NCI-H82 (cell line): ENCODE measurements at regions not wholly inside any gene's neighbourhood (a gene's known extent, or its start where the extent isn't known, plus 50 kb on each side); places are given as distances from the start of the nearest gene placed in this dataset.
A peak's percentile ranks its signal among the peaks of the same experiment; 100 is the strongest.

ENCODE experiments used
- DNase-seq: peaks from one replicate; lab custom pipeline; 2025; lab: John Stamatoyannopoulos, UW

DNA sequence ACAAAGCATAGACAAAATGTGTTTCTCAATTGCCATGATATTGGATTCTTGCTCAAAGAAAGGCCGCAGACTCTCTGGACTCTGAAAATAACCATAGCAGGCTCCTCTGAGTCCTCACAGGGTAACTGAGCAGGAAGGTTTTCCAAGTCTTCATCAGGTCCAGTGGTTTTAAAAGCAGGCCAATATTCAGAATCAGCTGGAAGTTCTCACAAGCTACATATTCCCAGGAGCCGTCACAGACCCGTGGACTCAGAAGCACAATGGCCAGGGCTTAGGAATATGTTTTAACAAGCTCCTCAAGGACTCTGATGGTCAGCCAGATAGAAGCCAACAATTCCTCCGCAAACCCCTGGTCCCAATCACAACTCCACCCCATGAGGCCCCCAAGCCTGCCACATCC, 256.1 kb upstream of the ADAMTS9 start:
- no peak for DNase-seq

DNA sequence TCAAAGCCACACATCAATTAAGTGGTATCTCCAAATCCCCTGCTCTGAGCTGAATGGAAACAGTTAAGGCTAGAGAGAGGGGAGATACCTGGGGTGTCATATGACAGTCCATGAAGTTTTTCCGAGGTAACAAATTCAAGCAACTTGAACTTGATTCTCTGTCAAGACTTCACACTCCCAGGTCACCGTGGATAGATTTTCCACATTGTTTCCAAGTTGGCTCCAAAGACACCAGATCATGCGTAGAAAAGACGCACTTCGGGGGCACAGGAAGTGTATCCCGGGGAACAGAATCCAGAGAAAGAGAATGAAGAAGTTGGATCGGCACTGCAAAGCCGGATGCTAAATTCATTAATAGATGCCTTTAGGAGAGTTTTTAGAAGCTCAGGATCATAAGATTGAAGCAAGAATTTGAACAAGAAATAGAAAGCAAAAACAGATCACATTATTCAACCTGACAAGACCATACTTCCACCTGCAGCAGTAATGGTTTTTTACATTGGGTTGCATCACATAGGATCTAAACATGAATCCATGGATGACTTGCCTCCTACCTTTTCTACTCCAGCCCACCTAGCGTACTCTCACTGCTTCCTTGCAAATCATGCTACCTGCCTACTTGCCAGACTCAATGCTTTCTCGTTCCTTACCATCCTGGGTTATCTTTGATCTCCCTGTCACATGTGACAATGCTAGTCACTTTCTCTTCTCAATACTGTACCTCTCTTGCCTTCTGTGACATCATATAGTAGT, 253.0 kb upstream of the ADAMTS9 start:
- DNase-seq, result no peak

DNA sequence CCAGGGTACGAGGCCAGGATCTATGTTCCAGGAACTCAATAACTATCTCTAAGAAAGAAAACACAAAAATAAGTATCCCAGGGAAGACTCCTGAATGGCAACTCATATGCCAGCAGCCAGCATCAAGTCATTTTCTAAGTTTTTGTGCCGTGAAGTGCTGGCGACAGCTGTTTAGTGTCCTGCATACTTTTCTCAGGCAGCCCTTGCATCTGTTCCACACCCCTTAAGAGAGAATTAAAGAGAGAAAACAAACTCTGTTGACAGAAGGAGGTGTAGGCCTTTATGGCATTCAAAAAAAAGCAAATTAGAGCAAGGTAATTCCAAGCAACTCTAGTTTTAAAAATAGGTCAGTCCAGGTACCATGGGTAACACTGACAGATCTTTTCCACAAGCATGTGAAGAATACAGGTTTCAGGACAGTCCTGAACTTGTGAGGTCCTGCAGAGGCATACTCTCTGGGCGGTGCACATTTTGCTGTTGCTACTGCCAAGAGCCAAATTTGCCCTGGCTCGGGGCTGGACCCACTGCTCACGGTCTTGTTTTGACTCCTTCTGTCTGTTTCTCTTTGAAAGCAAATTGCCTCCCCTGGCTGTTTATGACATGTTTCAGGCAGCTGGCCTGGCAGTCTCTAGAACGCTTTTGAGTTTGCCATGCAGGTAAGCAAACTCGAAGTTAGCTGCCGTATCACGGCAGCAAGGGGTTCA, 252.1 kb upstream of the ADAMTS9 start:
- DNase-seq, result no peak

DNA sequence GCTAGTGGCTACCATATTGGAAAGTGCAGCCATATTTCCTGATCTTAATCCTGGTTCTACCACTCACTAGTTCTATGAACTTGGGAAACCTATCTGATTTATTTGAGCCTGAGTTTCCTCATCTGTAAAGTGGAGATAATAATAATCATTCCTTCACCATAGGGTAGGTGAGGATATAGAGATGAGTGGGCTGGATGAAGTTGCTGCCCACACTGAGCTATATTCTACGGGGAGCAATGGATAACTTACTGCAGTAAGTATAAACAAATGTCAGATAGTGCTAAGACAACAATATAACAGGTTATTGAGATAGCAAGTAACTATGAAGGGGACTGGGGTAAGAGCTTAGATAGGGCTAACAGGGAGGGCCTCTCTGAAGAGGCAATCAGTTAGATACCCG, 251.5 kb upstream of the ADAMTS9 start:
- DNase-seq, result no peak

DNA sequence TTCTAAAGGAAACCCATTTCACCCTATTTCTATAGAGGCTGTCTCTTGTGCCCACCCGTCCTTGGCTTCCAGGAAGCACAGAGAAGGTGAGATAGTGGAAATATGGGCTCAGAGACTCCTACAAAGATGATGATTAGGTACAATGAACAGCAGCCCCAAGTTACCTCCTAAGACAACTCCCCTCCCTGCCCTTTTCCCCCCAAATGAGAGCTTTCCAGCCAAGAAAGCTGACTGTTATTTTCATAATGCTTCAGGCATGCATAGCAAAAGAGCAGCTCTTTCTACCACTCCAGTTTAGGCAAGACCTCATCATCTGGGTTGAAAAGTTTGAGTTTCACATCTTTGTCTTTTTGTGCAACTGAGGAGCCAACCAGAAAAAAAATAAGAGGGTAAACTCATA, 248.8 kb upstream of the ADAMTS9 start:
- no peak for DNase-seq

DNA sequence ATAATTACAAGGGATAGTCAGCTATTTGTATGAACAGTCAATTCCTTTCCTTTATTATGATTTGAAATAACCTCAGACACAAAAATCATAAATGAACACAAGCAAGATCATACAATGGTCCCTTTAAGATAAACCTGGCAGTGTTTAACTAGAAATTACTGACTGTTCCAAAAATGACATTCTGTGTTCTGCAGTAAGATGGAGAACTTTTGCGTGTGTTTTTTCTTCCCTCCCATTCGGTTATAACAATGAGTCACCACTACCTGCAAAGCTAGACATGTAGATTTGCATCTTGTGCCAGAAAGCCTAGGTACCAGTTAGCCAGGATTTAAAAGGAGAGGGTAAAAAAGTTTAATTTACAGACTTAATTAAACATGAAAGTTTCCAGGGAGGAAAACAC, 248.2 kb upstream of the ADAMTS9 start:
- no peak for DNase-seq

DNA sequence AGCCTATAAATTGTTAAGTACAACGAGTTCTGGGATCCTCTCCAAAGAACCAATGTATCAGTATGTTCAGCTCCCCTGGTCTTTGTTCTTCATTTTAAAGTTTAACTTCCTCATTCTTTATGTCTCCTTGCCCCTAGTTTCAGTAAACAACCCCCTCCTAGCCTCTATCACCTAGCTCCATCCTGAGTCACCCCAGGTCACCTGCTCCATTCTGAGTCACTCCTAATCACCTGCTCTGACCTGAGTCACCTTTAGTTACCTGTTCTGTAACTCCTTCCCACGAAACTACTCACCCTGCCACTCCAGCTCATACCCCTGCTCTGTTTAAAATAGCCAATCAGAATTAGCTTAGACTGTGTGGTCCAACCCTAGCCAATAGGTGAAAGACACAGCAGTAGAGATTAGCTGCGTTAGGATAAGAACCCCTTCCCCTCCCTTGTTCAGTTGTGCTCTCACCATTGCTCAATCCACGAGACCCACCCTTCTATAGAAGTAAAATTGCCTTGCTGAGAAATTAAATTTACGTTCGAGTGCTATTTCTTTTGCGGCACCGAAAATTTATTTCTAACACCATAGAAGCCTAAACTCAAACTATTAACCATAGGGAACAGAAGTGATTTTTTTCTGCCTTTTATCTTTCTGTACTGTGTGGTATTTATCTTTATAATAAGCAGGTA, 245.0 kb upstream of the ADAMTS9 start:
- no peak for DNase-seq

DNA sequence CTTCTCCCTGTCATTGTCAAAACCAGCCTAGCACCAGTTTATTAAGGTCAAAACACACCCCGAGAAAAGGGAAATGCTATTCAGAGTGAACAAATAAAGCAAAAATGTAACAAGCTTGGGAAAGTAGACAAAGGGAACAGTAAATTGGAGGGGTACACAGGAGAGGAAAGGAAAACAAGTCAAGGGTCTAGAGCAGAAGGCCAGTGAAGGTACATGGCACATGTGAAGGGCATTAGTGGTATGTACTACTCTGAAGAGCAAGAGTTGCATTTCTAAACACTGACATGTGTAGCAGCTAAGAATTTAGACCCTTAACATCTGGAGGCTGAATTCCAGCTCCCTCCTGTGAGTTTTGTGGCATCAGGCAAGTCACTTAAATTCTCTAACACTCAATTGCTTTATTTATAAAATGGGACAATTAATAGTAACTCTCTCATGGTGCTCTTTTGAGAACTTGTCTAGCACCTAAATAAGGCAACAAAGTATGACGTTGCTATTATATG, 244.3 kb upstream of the ADAMTS9 start:
- DNase-seq, result no peak

DNA sequence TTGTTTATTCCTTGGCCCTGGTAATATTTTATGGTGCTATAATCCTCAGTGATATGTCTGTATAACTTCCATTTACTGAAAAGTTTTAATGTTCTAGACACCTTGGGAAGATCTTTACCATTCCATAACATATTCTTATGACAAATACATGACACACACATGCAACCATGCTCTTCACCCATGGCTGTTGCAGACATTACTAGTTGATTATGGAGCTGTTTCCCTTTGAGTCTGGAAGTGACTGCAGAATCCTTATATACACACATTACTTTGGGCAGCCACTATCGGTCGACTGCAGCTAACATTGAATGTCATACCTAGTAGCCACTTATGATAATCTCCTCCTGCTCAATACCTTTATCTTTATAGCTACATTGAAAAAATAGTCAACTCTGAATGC, 243.1 kb upstream of the ADAMTS9 start:
- no peak for DNase-seq

DNA sequence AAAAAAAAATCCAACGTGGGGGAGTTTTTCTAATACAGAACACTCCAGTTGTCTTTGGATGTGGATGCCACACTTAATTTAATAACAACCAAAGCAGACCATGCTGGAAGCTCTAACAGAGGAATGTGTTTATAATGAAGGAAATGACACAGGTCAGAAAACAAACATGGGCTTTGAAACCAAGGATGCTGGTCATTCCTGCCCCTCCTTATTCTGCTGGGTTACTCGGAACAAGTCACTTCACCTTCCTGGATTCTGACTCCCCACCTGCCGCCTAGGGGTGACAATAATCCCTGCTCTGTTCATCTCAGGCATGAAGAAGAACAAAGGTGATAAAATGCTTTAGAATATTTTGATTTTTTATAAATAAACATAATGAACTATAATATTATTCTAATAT, 240.9 kb upstream of the ADAMTS9 start:
- no peak for DNase-seq

DNA sequence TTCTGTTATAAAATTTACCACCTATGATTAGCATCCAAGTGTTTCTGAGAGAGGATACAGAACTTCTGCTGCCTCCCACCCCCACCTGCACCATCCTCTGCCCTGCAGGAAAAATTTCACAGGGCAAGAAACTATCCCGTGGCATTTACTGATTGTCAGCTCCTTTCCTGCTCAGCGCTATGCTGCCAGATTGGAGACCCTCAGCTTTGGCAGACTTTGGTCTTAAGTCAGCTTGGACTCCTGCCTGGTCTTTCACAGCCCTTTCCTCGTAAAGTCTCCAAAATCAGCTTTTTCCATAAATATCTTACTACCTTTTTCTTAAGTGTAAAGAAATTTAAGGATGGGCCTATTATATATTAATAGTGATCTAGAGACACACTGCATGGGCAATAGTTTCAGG, 239.9 kb upstream of the ADAMTS9 start:
- DNase-seq, result no peak

DNA sequence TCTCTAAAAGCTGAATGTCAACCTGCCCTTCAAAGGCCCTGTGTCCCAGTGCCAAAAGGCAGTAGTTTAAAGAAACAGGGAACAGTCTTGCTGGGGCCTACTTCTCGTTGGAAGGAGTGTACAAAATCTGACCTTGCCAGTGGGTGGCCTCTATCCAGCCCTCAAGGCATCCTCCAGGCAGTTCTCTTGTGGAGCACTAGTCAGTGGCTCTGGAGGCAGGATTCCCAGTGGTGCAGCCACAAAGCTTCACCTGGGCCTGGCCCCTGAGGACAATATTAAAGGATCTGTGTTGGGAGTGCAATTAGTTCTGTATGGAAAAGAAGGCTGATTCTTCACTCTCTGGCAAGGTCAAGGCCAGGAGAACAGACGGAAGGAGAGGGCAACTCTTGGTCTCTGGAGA, 237.8 kb upstream of the ADAMTS9 start:
- no peak for DNase-seq

DNA sequence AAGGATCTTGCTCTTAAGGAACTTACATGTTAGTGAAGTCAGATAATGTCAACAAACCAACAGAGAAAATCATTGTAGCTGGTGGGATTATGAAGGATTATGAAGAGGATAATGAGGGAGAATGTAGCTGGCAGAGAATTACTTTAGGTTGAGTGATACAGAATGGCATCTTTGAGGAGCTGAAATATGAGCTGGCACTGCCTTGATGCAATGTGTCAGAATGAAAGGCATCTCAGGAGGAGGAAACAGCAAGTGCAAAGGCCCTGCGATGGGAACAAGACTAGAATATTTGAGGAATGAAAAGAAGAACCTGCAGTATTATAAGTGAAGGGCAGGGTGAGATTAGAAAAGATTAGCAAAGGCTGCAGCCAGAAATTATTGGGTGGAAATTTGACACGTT, 237.2 kb upstream of the ADAMTS9 start:
- DNase-seq, result peak; percentile 51

DNA sequence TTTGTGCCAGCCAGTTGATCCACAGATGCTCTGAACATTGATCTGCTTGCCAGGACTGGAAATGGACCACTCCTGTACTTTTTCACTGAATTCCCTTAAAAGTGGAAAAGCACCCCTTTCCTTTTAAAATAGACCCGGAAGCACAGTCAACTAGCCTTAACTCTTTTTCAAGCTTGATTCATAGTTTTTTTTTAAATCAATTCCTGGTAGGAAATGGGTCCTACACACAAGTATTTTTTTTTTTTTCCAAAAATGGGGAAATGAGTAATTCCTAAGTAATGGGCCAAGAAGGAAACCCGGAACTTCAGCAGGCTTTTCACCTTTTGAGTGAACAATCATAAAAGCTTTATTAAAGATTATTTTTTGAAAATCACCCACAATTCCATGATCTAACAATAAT, 234.4 kb upstream of the ADAMTS9 start:
- DNase-seq, result no peak

DNA sequence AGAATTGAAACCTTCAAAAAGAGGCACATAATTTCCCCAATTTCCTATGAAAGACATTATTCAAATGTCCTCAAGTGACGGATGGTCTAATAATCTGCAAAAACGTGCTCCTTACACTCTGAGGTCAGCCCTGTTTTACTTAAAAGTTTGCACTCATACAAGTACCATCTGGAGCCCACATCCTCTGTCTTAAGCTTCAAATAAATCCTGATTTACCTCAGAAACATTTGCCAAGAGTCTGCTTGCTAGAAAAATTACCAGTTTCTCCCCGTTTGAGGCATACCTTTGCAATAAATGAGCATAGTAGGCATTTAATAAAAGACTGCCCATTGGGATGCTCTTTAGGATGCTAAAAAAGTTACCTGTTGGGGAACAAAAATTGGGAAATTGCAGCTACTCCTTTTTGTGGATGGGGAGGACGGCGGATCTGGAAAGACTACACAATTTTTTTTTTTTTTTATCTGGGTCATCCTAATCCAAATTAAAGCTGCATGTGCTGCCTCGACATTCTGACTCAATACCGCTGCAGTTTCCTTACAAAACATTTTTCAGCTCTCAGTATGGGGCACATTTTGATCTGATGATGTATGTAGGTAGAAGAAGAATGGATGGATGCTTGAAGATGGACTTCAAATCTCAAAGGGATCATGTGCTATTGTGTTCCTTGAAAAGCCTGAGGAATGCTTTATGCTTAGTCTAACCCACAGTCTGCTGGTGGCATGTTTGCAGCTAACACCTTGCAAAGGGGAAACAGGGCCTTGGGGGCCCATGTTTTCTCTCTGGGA, 233.7 kb upstream of the ADAMTS9 start:
- peak; percentile 12 for DNase-seq

DNA sequence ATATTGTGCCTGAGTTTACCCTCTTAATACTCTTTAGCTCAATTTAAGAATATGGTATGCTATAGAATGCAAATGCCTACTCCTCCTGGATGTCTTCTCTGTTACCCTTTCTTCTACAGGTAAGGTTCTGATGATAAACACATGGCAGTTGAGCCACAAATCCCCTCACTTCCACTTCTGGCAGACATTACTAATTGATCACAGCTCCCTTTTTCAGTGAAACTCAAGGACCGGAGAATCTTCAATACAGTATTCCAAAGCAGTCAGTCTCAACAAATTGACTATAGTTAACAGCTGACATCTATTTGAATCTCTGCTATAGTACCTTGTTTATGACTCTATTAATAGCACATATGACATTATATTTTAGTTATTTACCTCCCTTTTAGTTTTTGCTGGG, 232.1 kb upstream of the ADAMTS9 start:
- no peak for DNase-seq

DNA sequence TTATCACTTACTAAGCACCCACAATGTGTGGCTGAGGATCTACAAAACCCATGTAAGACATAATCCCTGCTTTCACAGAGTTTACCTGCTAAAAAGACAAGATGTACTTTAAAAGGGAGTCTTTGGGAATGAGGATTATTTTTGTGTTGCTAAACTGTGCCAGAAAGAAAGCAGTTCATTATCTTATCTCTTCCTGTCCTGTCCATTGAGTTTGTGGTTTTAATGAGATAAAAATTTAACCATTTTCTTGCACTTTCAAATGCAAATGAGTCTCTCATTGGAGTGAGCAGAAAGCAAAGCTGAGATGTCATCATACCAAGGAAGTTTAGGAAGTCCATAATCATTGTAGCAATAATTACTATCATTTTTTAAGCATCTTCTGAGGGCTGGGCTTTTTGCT, 231.2 kb upstream of the ADAMTS9 start:
- DNase-seq, result no peak

DNA sequence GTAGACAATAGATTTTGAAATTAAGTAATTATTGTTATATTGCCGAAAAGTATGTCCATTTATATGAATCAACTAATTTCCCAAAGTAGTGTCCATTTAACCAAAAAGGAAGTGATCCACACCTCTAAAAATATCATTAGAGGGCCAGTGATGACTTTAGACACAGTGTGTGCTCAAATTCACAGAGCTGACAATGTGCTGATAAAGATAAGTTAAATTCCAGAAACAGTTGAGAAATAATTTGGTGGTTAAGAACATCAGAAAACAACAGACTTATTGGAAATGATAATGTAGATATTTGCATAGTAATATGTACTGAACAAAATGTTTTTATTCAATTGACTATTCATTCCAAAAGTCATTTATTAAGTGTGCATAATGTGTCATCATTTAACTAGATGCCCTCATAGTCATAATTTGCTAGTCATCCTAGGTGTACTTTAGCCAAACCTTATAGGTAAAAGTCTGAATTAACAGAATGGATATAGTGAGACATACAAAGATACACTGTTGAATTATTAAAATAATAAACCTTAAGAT, 230.2 kb upstream of the ADAMTS9 start:
- no peak for DNase-seq

DNA sequence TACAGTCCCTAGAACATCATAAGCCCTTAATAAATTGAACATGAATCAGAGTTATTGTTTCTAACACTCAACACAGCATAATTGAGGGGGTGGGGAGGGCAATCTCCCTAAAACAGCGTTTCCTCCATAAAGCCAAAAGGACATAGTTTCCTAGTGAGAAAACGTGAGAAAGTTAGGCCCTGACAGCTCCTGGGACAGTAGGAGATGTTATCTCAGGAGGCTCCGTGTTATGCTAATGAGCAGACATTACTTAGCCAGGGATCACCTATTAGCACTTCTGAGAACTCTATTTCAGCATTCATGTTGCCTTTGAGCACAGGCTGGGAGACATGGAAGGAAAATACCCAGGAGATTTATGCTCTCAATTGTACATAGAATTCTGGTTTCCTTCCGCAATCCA, 229.1 kb upstream of the ADAMTS9 start:
- no peak for DNase-seq

DNA sequence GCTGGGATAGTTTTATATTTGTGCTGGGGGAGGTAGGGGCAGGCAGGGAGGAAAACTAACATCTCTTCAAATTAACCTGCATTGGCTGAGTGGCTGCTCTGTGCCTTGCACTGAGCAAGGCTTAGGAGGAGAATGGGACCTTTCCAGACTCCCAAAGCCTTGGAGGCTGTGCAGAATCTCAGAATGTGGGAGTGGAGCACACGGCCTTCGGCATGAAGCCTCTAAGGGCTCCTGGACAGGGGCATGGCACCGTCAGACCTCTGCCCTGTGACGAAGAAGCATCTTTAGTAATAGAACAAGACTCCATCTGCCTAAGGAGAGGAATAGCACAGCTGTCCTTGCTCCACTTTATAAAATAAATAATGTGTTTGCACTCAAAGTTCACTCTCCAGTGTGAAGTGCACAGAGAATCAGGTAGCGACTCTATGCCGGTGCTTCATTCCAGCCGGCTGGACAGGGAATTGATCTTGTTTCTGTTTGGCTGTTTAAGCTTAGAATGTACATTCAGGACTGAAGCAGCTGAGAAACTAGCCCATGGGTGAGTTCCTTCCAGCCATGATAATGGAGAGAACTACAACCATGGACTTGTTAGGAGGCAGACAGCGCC, 228.5 kb upstream of the ADAMTS9 start:
- no peak for DNase-seq

DNA sequence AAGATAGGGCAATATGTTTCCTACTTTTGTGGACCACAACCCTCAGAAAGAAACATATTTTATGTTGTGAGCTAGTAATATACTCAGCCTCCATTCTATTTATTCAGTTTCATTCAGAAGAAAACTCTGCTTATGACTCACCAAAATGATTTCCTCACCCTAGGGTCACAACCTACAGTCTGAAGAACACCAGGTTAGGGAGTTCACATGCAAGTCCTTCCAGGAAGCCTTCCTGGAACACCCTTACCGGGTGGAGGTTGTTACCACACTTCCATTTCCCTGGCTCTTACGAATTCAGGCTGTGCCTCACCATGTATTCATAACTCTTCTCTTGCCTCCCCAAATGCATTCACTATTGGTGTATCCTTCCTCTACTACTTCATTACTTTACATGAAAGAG, 228.0 kb upstream of the ADAMTS9 start:
- no peak for DNase-seq

DNA sequence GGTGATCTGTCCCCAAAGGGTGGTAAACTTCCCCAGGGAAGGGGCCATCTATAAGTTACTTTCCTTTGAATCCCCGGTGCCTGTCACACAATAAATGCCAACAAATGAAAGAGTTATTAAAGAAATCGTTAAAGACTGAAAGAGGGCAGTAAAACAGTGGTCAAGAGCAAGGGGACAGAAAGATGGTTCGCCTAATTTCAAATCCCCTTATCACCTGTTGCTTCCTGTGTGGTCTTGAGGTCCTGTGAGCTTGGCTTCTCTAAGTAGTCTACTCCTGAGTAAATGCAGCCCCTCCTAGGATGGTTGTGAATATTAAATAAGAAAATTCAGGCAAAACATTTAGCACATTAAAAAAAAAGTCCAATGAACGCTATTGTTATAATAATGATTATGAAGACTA, 225.7 kb upstream of the ADAMTS9 start:
- DNase-seq, result no peak
